ENCODE measurements at regions not wholly inside any gene's neighbourhood (a gene's known extent, or its start where the extent isn't known, plus 50 kb on each side); places are given as distances from the start of the nearest gene placed in this dataset.
"Not testable (repeated sequence)": the region's sequence is repeated elsewhere in the genome, so short reads cannot be mapped to it uniquely, and the experiment has no call there.

DNA sequence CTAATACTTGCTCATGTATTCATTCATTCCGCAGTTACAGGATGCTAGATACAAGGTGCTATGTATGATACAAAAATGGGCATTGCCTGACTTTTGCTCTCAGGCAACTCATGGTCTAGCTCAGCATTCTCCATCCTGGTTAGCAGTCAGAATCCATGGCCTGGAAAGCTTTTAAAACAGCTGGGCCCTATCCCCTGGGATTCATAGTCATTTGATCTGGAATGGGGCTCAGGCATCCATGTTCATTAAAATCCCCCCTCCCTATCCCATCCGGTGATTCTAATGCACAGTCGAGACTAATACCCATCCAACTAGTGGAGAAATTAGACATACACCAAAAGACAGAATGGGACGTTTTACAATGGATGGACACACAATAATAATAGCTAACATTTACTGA lies 104.1 kb upstream of the TMEM132E start:
- ChIA-PET CTCF (no interaction called here), POLR2A (no interaction called here)
- no peak overlapping the region for H3K27ac ChIP-seq (ENCODE audit: insufficient read depth in 1 of 2, low read depth in 1 of 2, low read length in 2 of 2, poor library complexity in 1 of 2, severe bottlenecking in 2 of 2)
- H3K36me3 ChIP-seq (ENCODE audit: control insufficient read depth in 4 of 4, insufficient read depth in 4 of 4, low read length in 3 of 4), result no peaks in the 10 kb centered on the region
- no peak overlapping the region for H3K4me3 ChIP-seq (ENCODE audit: control insufficient read depth in 1 of 7, extremely low read depth in 1 of 7, insufficient read depth in 4 of 7, low read depth in 2 of 7, low read length in 6 of 7)
- no peaks in the 10 kb centered on the region for H3K4me1 ChIP-seq (ENCODE audit: control extremely low read depth in 1 of 4, control insufficient read depth in 4 of 4, insufficient read depth in 4 of 4, low read length in 3 of 4)
- H3K9me3 ChIP-seq (ENCODE audit: control extremely low read depth in 1 of 5, control insufficient read depth in 4 of 5, insufficient read depth in 2 of 5, low read depth in 1 of 5, low read length in 4 of 5), result no peaks in the 10 kb centered on the region
- H3K27me3 ChIP-seq (replicated peaks in 2 of 5; ENCODE audit: control insufficient read depth in 4 of 5, insufficient read depth in 5 of 5, low read length in 4 of 5), result peaks cover 0 to 20% (median 2%) of the 10 kb centered on the region in 5 experiments
- 100% methylated on average over 2 of the region's 4 CpGs for WGBS (ENCODE audit: insufficient coverage)
- DNase-seq, result no peak

- POLR2A ChIA-PET, result no interaction called here
- no peak for DNase-seq
- Histone ChIP-seq H3K27ac (ENCODE audit: insufficient read depth in 1 of 2, low read depth in 1 of 2, low read length in 2 of 2, poor library complexity in 1 of 2, severe bottlenecking in 2 of 2) (no peak overlapping the region), H3K4me3 (ENCODE audit: control insufficient read depth in 1 of 7, extremely low read depth in 1 of 7, insufficient read depth in 4 of 7, low read depth in 2 of 7, low read length in 6 of 7) (no peak overlapping the region), H3K27me3 (replicated peaks in 2 of 5; ENCODE audit: control insufficient read depth in 4 of 5, insufficient read depth in 5 of 5, low read length in 4 of 5) (peaks cover 0 to 17% (median 2%) of the 10 kb centered on the region in 5 experiments), H3K36me3 (ENCODE audit: control insufficient read depth in 4 of 4, insufficient read depth in 4 of 4, low read length in 3 of 4) (no peaks in the 10 kb centered on the region), H3K4me1 (ENCODE audit: control extremely low read depth in 1 of 4, control insufficient read depth in 4 of 4, insufficient read depth in 4 of 4, low read length in 3 of 4) (no peaks in the 10 kb centered on the region), H3K9me3 (ENCODE audit: control extremely low read depth in 1 of 5, control insufficient read depth in 4 of 5, insufficient read depth in 2 of 5, low read depth in 1 of 5, low read length in 4 of 5) (no peaks in the 10 kb centered on the region)
- CTCF ChIA-PET, result no interaction called here
- 84% methylated on average over 2 of the region's 2 CpGs for WGBS (ENCODE audit: insufficient coverage)
Measured at GRCh38 chr17:34474706-34475105, 104.7 kb upstream of the TMEM132E start.

DNA sequence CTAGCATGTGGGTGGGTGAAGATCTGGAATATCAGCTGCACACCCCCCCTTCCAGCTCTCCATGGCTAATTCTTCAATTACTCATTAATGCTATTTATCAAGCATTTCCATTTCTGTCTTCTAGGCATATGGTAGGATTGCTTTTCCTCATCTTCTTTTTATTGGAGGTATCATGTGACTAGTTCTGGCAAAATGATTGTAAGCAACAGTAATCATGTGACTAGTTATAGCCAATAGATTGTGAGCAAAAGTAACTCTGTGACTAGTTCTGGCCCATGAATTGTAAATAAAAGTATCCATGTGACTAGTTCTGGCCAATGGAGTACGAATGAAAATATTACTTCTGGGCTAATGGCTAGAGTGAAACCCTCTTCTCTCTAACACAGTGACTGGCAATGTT lies 107.0 kb upstream of the TMEM132E start:
- Histone ChIP-seq H3K36me3 (ENCODE audit: control insufficient read depth in 4 of 4, insufficient read depth in 4 of 4, low read length in 3 of 4) (no peaks in the 10 kb centered on the region), H3K27ac (ENCODE audit: insufficient read depth in 1 of 2, low read depth in 1 of 2, low read length in 2 of 2, poor library complexity in 1 of 2, severe bottlenecking in 2 of 2) (no peak overlapping the region), H3K4me1 (ENCODE audit: control extremely low read depth in 1 of 4, control insufficient read depth in 4 of 4, insufficient read depth in 4 of 4, low read length in 3 of 4) (no peaks in the 10 kb centered on the region), H3K9me3 (ENCODE audit: control extremely low read depth in 1 of 5, control insufficient read depth in 4 of 5, insufficient read depth in 2 of 5, low read depth in 1 of 5, low read length in 4 of 5) (no peaks in the 10 kb centered on the region), H3K4me3 (ENCODE audit: control insufficient read depth in 1 of 7, extremely low read depth in 1 of 7, insufficient read depth in 4 of 7, low read depth in 2 of 7, low read length in 6 of 7) (no peak overlapping the region), H3K27me3 (replicated peaks in 2 of 5; ENCODE audit: control insufficient read depth in 4 of 5, insufficient read depth in 5 of 5, low read length in 4 of 5) (peaks cover 0 to 26% (median 6%) of the 10 kb centered on the region in 5 experiments)
- ChIA-PET CTCF (no interaction called here), POLR2A (no interaction called here)
- no peak for DNase-seq
- WGBS (ENCODE audit: insufficient coverage), result 50% methylated on average over 1 of the region's 1 CpG

DNA sequence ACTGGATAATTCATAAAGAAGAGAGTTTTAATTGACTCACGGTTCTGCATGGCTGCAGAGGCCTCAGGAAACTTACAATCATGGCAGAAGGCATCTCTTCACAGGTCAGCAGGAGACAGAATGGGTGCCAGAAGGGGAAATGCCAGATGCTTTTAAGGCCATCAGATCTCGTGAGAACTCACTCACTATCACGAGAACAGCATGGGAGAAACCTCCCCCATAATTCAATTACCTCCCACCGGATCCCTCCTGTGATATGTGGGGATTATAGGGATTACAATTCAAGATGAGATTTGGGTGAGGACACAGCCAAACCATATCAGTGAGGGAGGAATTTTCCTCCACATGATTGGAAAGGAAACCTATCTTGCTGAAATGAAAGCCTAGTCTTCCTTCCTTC lies 108.1 kb upstream of the TMEM132E start:
- H3K4me1 ChIP-seq (ENCODE audit: control extremely low read depth in 1 of 4, control insufficient read depth in 4 of 4, insufficient read depth in 4 of 4, low read length in 3 of 4); H3K4me3 ChIP-seq (ENCODE audit: control insufficient read depth in 1 of 7, extremely low read depth in 1 of 7, insufficient read depth in 4 of 7, low read depth in 2 of 7, low read length in 6 of 7); H3K27ac ChIP-seq (ENCODE audit: insufficient read depth in 1 of 2, low read depth in 1 of 2, low read length in 2 of 2, poor library complexity in 1 of 2, severe bottlenecking in 2 of 2); DNase-seq; H3K36me3 ChIP-seq (ENCODE audit: control insufficient read depth in 4 of 4, insufficient read depth in 4 of 4, low read length in 3 of 4); H3K9me3 ChIP-seq (ENCODE audit: control extremely low read depth in 1 of 5, control insufficient read depth in 4 of 5, insufficient read depth in 2 of 5, low read depth in 1 of 5, low read length in 4 of 5); POLR2A ChIA-PET; CTCF ChIA-PET: not testable (repeated sequence)
- WGBS (ENCODE audit: insufficient coverage), result 80% methylated on average over 1 of the region's 4 CpGs
- peaks cover 0 to 35% (median 6%) of the 10 kb centered on the region in 5 experiments for H3K27me3 ChIP-seq (replicated peaks in 2 of 5; ENCODE audit: control insufficient read depth in 4 of 5, insufficient read depth in 5 of 5, low read length in 4 of 5)

- H3K4me1 ChIP-seq (ENCODE audit: control extremely low read depth in 1 of 4, control insufficient read depth in 4 of 4, insufficient read depth in 4 of 4, low read length in 3 of 4), result no peaks in the 10 kb centered on the region
- no peaks in the 10 kb centered on the region for H3K9me3 ChIP-seq (ENCODE audit: control extremely low read depth in 1 of 5, control insufficient read depth in 4 of 5, insufficient read depth in 2 of 5, low read depth in 1 of 5, low read length in 4 of 5)
- ChIA-PET CTCF (no interaction called here), POLR2A (interaction anchor here (0.6 kb wide), 1 partner anchor 201 kb away, joined by 5 read pairs; no protein-coding TSS in a partner anchor)
- no peak for DNase-seq
- 71% methylated on average over 8 of the region's 8 CpGs for WGBS (ENCODE audit: insufficient coverage)
- H3K27me3 ChIP-seq (replicated peaks in 2 of 5; ENCODE audit: control insufficient read depth in 4 of 5, insufficient read depth in 5 of 5, low read length in 4 of 5), result peaks cover 0 to 67% (median 10%) of the 10 kb centered on the region in 5 experiments
- H3K27ac ChIP-seq (ENCODE audit: insufficient read depth in 1 of 2, low read depth in 1 of 2, low read length in 2 of 2, poor library complexity in 1 of 2, severe bottlenecking in 2 of 2), result no peak overlapping the region
- no peak overlapping the region for H3K4me3 ChIP-seq (ENCODE audit: control insufficient read depth in 1 of 7, extremely low read depth in 1 of 7, insufficient read depth in 4 of 7, low read depth in 2 of 7, low read length in 6 of 7)
- no peaks in the 10 kb centered on the region for H3K36me3 ChIP-seq (ENCODE audit: control insufficient read depth in 4 of 4, insufficient read depth in 4 of 4, low read length in 3 of 4)
Measured at GRCh38 chr17:34465789-34466188, 102.8 kb upstream of the CCL1 start.

DNA sequence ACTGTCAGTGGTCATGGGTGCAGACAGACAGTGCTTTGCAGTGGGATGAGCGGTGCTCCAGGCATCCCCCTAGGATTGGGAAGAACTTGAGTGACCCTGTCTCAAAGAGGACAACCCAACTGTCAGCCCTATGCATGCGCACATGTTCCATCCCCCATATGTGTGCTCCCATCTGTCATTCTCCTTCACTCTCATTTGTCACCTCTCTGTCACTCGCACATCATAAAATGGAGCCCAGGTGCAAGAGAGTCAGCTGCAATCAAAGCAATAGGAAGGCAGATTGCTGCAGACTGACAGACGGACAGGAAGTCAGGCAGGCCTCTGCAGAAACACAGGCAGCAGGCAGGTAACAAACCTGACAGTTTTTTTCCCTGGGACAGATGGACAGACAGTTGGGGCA lies 101.8 kb upstream of the CCL1 start:
- ChIA-PET CTCF (no interaction called here), POLR2A (no interaction called here)
- no peaks in the 10 kb centered on the region for H3K36me3 ChIP-seq (ENCODE audit: control insufficient read depth in 4 of 4, insufficient read depth in 4 of 4, low read length in 3 of 4)
- H3K9me3 ChIP-seq (ENCODE audit: control extremely low read depth in 1 of 5, control insufficient read depth in 4 of 5, insufficient read depth in 2 of 5, low read depth in 1 of 5, low read length in 4 of 5), result no peaks in the 10 kb centered on the region
- DNase-seq, result no peak
- H3K4me1 ChIP-seq (ENCODE audit: control extremely low read depth in 1 of 4, control insufficient read depth in 4 of 4, insufficient read depth in 4 of 4, low read length in 3 of 4), result no peaks in the 10 kb centered on the region
- H3K4me3 ChIP-seq (ENCODE audit: control insufficient read depth in 1 of 7, extremely low read depth in 1 of 7, insufficient read depth in 4 of 7, low read depth in 2 of 7, low read length in 6 of 7), result no peak overlapping the region
- 88% methylated on average over 4 of the region's 4 CpGs for WGBS (ENCODE audit: insufficient coverage)
- H3K27me3 ChIP-seq (replicated peaks in 2 of 5; ENCODE audit: control insufficient read depth in 4 of 5, insufficient read depth in 5 of 5, low read length in 4 of 5), result peaks cover 0 to 77% (median 11%) of the 10 kb centered on the region in 5 experiments
- no peak overlapping the region for H3K27ac ChIP-seq (ENCODE audit: insufficient read depth in 1 of 2, low read depth in 1 of 2, low read length in 2 of 2, poor library complexity in 1 of 2, severe bottlenecking in 2 of 2)

DNA sequence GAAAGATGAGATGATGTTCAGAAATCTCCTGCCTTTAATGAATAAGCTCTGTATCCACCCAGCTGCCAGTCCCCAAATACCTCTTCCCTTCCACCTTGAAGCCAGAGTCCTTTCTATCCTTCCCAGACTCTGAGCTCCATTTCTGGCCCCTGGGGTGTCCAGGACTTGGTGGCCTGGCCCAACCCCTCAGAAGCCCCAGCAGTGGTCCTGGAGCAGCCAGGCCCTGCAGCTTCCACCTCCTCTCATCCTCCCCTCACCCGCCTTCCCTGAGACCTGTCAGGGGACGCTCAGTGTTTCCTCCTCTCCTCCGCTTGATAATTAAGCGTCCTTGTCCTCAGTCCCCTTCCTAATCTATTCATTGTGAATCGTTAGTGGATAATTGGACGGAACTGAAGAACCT lies 95.2 kb upstream of the CCL1 start:
- no peak for DNase-seq
- 91% methylated on average over 4 of the region's 6 CpGs for WGBS (ENCODE audit: insufficient coverage)
- Histone ChIP-seq H3K27me3 (replicated peaks in 2 of 5; ENCODE audit: control insufficient read depth in 4 of 5, insufficient read depth in 5 of 5, low read length in 4 of 5) (peaks cover 0 to 69% (median 23%) of the 10 kb centered on the region in 5 experiments), H3K27ac (ENCODE audit: insufficient read depth in 1 of 2, low read depth in 1 of 2, low read length in 2 of 2, poor library complexity in 1 of 2, severe bottlenecking in 2 of 2) (no peak overlapping the region), H3K4me3 (ENCODE audit: control insufficient read depth in 1 of 7, extremely low read depth in 1 of 7, insufficient read depth in 4 of 7, low read depth in 2 of 7, low read length in 6 of 7) (no peak overlapping the region), H3K9me3 (ENCODE audit: control extremely low read depth in 1 of 5, control insufficient read depth in 4 of 5, insufficient read depth in 2 of 5, low read depth in 1 of 5, low read length in 4 of 5) (no peaks in the 10 kb centered on the region), H3K4me1 (ENCODE audit: control extremely low read depth in 1 of 4, control insufficient read depth in 4 of 4, insufficient read depth in 4 of 4, low read length in 3 of 4) (no peaks in the 10 kb centered on the region), H3K36me3 (ENCODE audit: control insufficient read depth in 4 of 4, insufficient read depth in 4 of 4, low read length in 3 of 4) (no peaks in the 10 kb centered on the region)
- POLR2A ChIA-PET, result no interaction called here
- CTCF ChIA-PET, result interaction anchor here (1.6 kb wide), 1 partner anchor 179 kb away, joined by 3 read pairs; no protein-coding TSS in a partner anchor
